Stimulated activated CD4-positive, alpha-beta T cell treated with anti-CD3 and anti-CD28 coated beads, Interleukin-12 subunit alpha, Interleukin-12 subunit beta, amount 100 ng/mL, for 24 hours (primary cell): ENCODE measurements at regions not wholly inside any gene's neighbourhood (a gene's known extent, or its start where the extent isn't known, plus 50 kb on each side); places are given as distances from the start of the nearest gene placed in this dataset.

Source experiments
- DNase-seq, 2 experiments: peaks; one replicate each; pipeline ENCODE4 v3.0.0-alpha.2; 2020; ENCODE audit warnings: low read depth in 2 of 2

DNA sequence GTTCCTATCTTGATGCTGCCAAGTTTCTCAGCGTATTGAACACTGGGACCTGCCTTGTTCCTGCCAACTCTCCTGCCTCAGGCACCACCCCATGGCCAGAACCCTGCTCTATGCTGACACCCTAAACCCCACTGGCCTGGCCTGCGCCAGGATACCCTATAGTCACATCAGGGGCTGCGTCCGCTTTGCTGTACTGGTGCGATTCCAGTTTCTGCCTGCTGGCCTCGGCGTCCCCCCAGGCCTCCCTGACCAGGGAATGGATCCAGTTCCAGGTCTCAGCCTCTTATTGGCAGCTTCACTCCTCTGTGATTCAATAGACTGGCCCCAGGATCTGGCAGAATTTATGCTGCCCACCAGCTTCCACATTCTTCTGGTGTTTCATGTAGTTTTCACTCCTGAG is 55.0 kb downstream of the GPR6 start:
- DNase-seq, result no peak

DNA sequence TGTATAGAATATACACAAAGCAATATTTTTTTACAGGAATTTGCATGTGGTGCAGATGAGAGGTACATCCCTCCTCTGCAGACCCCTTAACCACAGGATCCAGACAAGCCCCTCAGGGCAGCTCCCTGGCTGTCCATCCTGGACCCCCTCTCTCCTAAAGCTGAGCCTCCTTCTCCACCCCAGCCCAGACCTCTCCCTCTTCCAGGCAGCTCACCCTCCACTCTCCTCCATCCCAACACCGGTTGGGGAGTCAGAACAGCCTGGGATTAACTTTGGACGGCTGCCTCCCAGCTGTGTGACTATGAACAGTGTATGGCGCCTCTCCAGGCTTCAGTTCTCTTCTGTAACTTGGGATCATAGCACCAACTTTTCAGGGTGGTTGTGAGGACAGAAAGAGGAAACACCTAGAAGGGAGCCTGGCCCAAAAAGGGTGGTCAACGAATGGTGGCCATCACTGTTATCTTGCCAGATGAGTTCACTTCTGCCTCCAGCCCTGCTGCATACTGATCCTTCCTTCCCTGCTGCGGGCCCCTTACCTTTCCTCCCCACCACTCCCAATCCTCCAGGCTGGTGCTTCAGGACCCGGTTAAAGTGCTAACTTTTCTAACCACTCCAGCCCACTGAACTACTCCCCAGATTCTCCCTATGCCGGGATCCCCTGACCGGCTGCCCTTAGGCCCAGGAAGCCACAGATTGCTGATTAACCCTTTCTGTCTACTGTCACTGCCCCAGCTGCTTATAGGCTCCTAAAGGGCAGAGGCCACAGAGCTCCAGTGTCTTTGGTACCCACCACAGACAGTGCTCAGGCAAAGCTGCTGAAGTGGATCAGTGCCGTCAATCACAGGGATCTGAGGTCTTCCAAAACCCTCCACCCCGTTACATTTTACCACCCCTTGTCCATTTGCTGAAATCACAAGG is 55.9 kb downstream of the GPR6 start:
- DNase-seq, result no peak

DNA sequence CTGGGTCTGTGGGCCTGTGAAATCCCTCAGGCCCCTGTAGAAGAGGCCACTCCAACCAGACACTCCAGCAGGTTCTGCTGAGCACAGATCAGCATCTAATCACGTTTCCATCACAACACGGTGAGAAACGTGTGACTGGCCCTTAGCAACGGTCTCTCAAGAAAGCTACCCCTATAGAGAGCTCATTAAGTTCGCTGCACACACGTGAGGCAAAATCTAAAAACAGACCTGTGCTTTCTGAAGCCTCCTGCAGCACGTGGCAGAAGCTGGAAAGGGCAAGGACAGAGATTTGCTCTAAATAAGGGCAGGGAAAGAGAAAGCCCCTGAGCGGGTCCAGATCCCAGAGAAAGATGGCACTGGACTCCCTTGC is 56.5 kb downstream of the GPR6 start:
- DNase-seq, result no peak

DNA sequence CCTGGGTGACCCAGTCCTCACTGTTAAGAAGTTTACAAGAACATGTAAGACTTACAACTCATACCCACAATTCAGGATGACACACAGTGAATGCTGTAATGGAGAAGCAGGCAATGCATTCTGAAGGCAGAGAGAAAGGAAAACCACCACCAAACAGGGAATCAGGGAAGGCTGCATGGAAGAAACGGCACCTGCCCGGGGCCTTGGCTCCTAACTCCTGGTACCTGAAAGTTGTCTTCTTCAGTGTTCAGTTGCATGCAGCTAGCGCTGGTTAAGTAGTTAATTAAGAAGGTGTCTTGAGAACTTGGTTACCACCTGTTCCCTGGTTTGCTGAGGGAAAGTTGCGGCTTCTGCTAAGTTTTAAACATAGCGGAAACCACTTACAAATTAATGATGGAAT is 57.2 kb downstream of the GPR6 start:
- DNase-seq, result no peak

DNA sequence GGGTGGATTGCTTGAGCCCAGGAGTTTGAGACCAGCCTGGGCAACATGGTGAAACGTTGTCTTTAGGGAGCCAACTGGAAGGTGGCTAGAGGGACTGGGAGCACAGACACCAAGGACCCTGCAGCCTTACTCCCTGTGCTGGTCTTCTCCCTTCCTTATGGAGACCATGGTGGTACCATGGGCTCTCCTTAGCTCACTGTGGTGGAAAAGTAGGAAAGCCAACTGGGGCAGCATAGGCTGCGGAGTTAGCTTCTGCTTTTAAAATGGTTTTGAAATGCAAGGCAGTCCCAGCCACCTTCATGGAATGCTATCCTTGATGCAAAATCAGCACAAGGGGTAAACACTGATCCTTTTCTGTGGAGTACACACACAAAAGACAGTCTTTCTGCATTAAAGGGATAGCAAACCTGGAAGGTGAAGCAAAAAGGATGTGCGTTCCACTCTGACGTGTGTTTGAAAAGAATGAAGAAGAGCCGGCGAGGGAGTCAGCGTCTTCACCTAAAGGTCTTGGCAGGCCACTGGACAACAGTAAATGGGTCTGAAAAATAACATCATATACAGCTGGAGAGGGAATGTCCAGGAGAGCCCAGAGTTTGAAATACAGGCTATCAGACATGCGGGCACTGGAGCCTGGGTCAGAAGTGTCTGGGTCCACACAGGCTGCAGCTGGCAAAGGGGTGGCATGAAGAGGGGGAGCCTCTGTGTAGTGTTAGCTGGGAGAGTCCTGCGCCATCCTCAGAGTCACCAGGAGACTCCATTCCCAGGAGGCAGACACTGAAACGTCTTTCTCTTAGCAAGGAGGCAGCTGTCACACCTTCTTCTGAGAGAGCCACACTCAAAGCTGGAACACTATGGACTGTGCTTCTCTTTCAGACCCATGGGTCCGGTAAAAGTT is 58.5 kb downstream of the GPR6 start:
- DNase-seq, result no peak

DNA sequence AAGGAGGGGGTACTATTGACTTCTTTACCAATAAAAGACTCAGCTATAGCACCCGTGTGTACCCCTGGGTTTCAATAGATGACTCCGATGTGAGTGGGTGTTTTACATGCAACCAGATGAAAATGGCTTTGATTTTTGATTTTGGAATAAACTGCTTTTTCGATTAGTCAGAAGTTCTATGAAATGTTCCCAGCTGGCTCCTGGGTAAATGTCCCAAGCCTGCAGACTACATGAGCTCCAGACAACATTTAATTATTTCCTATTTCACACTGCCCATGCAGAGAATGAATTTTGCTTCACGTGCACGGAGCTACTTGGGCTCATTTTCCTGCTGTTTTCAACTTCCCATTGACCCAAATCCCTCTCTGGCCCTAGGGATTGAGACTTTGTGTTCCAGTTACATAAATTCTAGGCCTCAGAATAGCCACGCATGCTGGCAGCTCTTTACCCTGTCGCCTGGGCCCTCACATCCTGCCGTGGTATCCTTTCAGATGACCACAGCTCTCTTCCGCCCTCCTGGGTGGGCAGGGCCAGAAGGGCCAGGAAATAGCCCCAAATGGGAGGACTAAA is 59.7 kb downstream of the GPR6 start:
- DNase-seq, result no peak

DNA sequence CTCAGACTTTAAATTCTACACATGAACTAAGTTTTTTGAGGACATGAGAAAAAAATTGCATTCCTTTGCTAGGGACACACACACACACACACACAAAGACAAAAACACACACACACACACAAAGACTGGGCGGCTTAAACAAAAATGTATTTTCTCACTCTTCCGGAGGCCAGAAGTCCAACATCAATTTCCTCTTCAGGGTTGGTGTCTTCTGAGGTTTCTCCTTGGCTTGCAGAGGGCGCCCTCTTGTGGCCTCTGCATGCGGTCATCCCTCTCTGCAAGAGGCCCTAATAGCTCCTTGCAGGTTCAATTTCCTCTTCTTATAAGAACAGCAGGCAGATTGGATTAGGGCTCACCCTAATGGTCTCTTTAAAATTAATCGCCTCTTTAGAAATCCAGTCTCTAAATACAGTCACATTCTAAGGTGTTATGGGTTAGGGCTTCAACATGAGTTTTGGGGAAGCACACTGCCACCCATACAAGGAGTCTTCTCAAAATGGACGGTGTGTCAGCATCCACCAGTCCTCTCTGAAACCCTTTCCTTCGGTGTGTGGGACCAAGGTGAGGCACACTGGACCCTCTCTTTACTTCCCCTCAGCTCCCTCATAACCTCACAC is 61.4 kb downstream of the GPR6 start:
- DNase-seq, result peak; percentile 62 to 78

DNA sequence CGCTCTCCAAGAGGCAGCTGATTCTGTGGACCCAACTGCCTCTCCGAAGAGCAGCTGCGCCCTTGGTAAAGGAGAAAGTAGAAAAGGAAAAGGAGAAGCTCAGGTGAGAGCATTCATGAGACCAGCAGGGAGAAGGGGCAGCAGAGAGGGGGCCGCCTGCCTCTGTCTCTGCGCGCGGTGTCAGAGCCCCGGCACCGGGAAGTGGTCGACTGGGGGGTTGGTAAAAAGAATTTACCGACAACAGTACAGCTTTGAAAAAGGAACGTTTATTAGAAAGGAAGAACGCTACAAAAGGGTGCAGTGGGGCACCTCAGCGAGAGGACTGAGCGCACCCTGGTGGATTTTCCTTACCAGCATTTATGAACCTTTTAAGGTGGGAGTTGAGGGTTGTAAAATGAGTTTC is 61.9 kb downstream of the GPR6 start:
- peak; percentile 6 to 8 for DNase-seq

DNA sequence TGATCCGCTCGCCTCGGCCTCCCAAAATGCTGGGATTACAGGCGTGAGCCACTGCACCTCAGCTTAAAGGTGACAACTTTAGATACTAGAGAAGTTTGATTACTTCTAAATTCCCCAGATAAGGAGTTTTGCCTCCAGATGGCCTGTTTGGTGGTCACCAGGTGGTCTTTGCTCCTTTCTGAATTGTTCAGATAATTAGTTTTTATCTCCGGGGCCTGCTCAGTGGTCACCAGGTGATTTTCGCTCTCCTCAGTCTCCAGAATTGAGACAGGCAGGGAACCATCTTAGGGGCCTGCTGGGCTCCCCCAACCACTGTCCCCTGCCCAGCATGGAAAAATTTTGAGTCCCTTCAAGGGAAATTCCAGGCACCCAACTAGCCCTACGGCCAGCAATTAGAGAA is 62.6 kb downstream of the GPR6 start:
- DNase-seq, result no peak

DNA sequence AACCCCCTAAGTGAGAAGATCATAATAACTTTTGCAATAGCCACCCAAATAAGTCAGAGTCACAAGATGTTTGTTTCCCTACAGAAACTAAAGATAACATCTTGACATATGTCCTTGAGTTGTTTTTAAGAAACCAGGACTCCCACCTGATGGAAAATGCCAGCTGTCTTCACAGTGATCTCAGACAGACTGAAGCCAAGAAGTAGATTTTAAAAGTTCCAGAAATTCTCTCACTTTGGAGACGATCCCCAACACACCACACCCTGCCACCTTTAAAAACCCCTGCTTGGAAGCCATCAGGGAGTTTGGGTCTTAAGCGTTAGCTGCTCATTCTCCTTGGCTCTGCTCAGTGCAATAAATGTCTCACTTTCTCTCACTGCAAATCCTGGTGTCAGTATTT is 63.0 kb downstream of the GPR6 start:
- DNase-seq, result no peak

DNA sequence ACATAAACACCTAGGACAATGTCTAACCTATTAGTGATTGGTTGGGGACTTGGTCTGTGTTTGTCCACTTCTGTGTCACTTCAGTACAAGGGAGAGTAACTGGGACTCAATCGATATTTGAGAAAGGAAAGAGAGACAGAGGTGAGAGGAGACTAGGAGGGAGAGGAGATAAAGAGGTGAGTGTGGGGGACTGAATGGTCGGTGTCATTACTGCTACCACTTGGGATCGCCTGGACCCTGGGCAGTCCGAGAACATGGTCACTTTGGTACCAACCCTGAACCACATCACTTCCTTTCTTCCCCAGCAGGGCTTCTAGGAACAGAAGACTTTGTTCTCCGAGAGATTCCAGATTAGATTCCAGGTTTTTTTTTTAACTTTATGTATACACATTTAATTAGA is 63.7 kb downstream of the GPR6 start:
- DNase-seq, result no peak

DNA sequence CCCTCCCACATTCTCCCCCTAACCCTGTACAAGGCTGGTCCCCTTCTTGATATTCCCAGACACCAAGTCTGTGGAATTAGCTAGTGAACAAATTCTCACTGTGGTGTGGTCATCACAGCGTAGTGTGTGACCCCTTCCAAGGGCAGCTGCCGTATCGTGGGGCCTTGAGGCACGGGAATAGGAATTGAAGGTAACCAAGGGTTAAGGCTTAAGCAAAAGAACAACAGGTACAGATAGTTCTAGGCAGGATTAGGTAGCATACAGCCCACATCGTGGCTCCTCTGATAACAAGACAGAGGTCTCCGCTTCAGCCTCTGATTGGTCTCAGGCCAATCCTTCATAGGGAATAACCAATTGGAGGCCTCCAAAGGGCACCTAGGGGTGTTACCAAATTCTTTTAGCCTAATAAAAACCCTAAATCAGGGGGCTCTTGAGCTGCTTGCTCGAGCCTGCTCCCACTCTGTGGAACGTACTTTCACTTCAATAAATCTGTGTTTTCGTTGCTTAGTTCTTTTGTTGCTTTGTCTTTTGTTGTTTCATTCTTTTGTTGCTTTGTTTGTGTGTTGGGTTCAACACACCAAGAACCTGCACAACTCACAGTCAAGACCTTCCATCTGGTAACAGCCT is 64.7 kb downstream of the GPR6 start:
- DNase-seq, result no peak

DNA sequence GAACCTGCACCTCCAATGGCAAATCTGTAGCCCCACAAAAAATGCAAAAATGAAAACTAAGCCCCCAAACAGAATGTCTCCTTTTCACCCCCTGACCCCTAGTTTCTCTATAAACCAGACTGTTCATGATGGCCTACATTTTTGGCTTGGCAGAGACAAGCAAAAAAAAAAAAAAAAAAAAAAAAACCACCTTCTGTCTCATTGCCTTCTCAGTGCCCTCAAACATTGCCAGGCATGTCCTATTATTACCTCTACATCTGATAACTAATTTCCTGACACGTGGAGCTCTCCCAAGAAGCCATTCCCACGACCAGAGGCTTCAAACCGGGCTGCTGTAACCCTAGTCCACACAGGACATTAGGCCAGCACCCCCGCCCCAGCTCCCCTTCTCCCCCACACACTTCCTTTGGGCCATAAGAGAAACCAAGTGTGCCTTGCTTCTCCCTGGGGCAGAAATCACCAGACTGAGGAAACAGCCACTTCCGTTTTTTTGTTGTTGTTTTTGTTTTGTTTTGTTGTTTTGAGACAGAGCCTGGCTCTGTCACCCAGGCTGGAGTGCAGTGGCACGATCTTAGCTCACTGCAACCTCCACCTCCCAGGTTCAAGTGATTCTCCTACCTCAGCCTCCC is 65.4 kb downstream of the GPR6 start:
- no peak for DNase-seq

DNA sequence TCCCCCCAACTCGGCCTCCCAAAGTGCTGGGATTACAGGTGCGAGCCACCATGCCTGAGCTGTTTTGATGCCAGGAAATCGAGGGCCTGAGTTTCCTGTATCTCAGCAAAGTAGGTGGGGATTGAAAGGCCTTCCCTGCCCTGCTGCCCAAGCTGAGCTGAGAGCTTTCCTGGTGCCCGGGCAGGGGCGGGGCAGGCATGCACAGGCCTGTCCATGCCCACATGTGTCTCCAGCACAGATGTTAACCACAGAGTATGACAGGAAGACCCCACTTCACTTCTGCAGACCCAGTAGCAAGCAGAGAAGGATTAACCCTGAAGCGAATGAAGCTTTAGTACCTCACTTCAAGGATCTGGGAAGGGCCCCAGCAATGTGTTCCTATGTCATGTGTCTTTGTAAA is 66.0 kb downstream of the GPR6 start:
- no peak for DNase-seq

DNA sequence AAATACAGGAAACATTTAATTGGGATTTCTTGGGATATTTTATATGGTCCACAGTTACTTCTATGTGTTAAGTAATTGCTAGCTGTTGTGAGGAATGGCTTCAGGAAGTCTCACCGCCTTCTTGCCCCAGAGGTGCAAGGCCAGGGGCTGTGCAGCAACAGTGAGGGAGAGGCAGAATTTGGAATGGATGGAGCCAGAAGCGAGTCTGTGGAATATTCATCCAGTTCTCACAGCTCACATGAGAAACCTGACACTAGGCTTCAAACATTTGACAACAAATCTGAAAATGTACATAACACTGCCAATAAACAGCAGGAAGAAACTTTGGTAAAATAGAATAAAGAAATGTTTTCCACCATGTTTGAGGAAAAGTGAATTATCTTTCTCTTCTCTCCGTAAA is 66.5 kb downstream of the GPR6 start:
- no peak for DNase-seq

DNA sequence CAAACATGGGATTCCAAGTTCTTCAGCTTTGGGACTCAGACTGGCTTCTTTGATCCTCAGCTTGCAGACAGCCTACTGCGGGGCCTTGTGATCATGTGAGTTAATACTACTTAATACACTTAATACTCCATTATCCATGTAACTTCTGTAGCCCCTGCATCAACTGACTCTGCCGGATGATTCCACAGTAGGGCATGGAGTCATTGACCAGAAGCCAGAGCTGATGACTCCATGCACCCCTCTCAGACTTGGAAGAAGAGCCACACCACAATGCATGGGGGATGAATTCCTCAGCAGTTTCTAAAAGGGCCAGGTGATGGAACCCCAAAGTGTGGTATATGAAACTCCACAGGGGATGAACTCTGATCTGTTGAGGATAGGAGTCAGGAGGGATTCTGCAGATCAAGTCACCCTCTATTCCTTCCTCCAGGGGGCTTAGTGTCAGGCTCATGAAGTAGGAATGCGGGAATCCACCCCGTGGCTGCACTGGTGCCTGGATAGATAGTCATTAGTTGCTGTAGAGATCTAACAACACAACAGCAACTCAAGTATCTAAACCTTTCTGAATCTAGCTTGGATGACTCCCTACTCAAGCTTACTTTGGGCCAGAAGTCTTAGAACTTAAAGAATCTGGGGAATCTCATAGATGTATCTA is 70.2 kb downstream of the GPR6 start:
- DNase-seq, result no peak

DNA sequence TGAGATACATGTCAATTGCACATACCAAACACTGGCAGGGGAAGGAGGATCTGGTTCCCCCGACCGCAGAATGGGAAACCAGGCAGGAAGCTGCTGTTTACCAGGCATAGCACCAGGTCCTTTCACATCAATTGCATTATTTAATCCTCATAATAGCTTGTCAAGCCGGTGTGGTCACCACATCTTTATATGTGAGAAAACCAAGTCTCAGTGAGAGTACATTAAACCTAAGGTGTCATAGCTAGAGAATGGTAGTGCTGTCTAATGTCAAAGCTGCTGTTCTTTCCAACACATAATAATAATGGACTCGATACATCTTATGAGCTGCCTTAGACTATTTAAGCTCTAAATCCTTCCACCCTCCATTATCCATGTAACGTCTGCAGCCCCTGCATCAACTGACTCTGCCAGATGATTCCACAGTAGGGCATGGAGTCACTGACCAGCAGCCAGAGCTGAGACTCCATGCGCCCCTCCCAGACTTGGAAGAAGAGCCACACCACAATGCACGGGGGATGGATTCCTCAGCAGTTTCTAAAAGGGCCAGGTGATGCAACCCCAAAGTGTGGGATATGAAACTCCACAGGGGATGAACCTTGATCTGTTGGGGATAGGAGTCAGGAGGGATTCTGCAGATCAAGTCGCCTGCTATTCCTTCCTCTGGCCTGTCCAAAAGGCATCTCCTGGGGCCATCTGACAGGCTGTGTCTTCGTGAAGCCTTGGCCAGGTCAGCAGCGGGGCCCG is 71.8 kb downstream of the GPR6 start:
- no peak for DNase-seq
